HG02623 (cell line): ENCODE measurements at regions not wholly inside any gene's neighbourhood (a gene's known extent, or its start where the extent isn't known, plus 50 kb on each side); places are given as distances from the start of the nearest gene placed in this dataset.

Source experiments
- ATAC-seq: cut with Tn5 transposase; IDR thresholded peaks from one replicate; pipeline ENCODE4 v1.9.1; 2021; ENCODE audit warnings: moderate library complexity; ENCODE audit not compliant: unreplicated experiment

DNA sequence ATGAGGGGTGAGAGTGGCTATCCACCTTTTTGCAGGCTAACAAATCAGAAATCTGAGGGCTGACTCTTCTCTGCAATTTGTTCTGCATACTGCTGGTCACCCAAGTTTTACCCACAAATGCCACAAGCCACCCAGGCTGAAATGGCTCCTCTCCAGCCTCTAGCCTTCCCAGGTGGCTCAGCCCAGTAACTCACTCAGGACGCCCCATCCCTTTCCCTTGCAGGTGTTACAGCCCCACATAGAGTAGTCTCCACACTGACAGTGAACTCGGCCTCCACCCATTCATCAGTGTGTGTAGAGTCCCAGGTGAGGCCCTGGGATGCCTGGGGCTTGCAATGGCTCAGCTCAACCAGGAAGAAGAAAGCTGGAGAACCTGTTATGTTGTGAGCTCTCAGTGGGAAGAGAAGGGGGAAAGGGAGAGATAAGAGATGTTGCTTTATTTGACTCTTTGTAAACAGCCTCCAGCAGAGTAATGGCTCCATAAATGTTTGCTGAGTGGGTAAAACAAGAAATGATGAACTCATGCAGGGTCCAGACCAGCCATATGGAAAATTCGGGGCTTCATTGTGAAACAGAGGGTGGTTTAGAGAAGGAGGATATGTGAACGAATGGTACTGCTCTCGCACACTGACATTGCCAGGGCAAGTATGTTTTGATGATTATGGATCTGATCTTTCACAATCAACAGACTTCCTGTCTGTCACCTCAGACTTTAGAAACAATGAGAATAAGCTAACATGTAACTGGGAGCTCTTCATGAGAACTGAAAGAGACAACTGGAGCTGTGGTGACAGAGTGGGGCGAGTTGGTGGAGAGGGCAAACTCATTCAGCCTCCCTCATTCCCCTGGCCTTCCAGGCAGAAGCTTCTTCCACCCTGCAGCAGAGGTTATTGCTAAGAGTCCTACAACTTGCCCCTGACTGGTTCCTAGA lies 74.2 kb upstream of the RFC3 start:
- ATAC-seq, result peak; percentile 72

GRCh38 chr13:33744589-33745369 lies 73.2 kb upstream of the RFC3 start:
- ATAC-seq, result no peak

- peak; percentile 44 for ATAC-seq
These were observed 72.3 kb upstream of the RFC3 start for GRCh38 chr13:33745370-33746324.

GRCh38 chr13:33746867-33747266 lies 71.1 kb upstream of the RFC3 start:
- no peak for ATAC-seq

- ATAC-seq, result no peak
These were observed 66.8 kb upstream of the RFC3 start for GRCh38 chr13:33751151-33751550.

- no peak for ATAC-seq
These were observed 65.9 kb upstream of the RFC3 start for GRCh38 chr13:33752094-33752493.

DNA sequence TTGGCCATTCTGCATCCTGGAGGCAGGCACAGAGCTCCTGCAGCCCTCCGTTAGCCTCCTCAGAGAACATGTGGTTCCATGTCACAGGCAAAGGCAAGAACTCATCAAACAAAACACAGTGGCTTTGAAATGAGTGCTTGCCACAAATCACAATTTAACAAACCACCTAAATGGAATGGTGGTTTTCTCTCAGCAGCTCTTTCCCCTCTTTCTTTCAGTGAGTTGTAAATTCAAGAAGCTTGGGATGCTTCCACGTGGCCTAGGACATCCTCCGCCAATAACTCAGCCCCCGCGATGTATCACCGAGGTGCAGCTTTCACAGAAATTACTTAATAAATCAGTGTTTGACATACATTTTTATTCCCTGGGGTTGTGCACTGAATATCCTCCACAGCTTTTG lies 65.4 kb upstream of the RFC3 start:
- ATAC-seq, result no peak

- no peak for ATAC-seq
These were observed 61.0 kb upstream of the RFC3 start for GRCh38 chr13:33756929-33757328.

DNA sequence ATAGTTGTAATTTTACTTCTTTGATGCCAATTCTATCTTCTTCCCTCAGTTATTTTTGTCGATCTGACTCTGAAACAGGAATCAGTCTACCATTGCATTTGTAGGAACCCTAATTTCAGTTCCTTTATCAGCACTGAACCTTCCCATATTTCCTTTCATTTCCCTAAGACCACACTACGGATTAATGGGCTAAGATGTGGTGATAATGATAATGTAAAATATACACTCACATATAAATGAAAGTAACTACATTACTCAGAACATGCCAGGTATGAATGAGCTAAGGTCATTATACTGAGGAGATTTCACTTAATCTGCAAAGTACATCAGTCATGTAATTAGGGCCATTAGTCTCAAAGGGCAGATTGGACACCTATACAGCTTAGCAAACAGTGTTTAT lies 60.2 kb upstream of the RFC3 start:
- peak; percentile 69 for ATAC-seq

GRCh38 chr13:33758113-33758512 lies 59.8 kb upstream of the RFC3 start:
- ATAC-seq, result peak; percentile 65

GRCh38 chr13:33761740-33762139 lies 56.2 kb upstream of the RFC3 start:
- no peak for ATAC-seq

- no peak for ATAC-seq
These were observed 54.9 kb upstream of the RFC3 start for GRCh38 chr13:33763021-33763420.

DNA sequence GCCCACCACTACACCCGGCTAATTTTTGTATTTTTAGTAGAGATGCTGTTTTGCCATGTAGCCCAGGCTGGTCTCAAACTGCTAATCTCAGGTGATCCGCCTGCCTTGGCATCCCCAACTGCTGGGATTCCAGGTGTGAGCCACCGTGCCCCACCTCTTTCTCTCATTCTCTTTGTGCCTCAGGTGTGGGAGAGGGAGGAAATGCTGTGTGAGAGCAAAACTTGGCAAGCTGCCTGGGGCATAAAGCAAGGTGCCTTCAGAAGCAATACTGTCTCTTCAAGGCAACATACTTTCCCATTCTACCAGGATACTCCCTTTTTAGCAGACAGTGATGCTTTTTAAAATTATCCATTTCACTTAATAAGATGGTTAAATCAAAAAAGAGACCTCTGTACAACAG lies 53.2 kb upstream of the RFC3 start:
- no peak for ATAC-seq

- no peak for ATAC-seq
These were observed 51.4 kb upstream of the RFC3 start for GRCh38 chr13:33766329-33767123.

GRCh38 chr13:33767140-33767539 lies 50.8 kb upstream of the RFC3 start:
- no peak for ATAC-seq
